Ascending aorta (tissue), 2 donors: ENCODE measurements at regions not wholly inside any gene's neighbourhood (a gene's known extent, or its start where the extent isn't known, plus 50 kb on each side); places are given as distances from the start of the nearest gene placed in this dataset.
A peak's percentile ranks its signal among the peaks of the same experiment; 100 is the strongest.
"Not testable (repeated sequence)": the region's sequence is repeated elsewhere in the genome, so short reads cannot be mapped to it uniquely, and the experiment has no call there.

ENCODE experiments used
- DNase-seq, 2 donors: peaks; one replicate each; pipeline ENCODE4 v3.0.0-alpha.2; 2019; ENCODE audit warnings: low spot score in 2 of 2
- H3K27ac ChIP-seq, 2 donors: fragments of 200-600 bp; sonication (generic); one replicate each; pipeline ENCODE4 v1.5.1; 2016 to 2017; ENCODE audit warnings: mild to moderate bottlenecking in 1 of 2
- H3K27me3 ChIP-seq: fragments of 200-600 bp; sonication (generic); one replicate; pipeline ENCODE4 v1.5.1; 2017
- H3K36me3 ChIP-seq, 2 donors: fragments of 200-600 bp; sonication (generic); one replicate each; pipeline ENCODE4 v1.5.1; 2016
- H3K4me1 ChIP-seq, 2 donors: fragments of 200-600 bp; sonication (generic); one replicate each; pipeline ENCODE4 v1.5.1; 2016 to 2017; ENCODE audit warnings: mild to moderate bottlenecking in 1 of 2
- H3K4me3 ChIP-seq, 2 donors: fragments of 200-600 bp; sonication (generic); one replicate each; pipeline ENCODE4 v1.5.1; 2016 to 2017; ENCODE audit warnings: mild to moderate bottlenecking in 1 of 2
- H3K9me3 ChIP-seq, 2 donors: fragments of 200-600 bp; sonication (generic); one replicate each; pipeline ENCODE4 v1.5.1; 2016
- CTCF ChIP-seq, 3 experiments: fragments of 200-600 bp in 2 of 3; fragments of 450-650 bp in 1 of 3; sonication (generic) in 2 of 3; IDR thresholded peaks; one replicate each; pipeline ENCODE4 v1.5.1; 2016 to 2019; ENCODE audit warnings: antibody characterized with exemption in 3 of 3, mild to moderate bottlenecking in 1 of 3, moderate library complexity in 1 of 3
- intact Hi-C: fragments of 100-400 bp; cut with DNase I; formaldehyde crosslinking; loops from one replicate; pipeline ENCODE4 v1.15.1; 2023

DNA sequence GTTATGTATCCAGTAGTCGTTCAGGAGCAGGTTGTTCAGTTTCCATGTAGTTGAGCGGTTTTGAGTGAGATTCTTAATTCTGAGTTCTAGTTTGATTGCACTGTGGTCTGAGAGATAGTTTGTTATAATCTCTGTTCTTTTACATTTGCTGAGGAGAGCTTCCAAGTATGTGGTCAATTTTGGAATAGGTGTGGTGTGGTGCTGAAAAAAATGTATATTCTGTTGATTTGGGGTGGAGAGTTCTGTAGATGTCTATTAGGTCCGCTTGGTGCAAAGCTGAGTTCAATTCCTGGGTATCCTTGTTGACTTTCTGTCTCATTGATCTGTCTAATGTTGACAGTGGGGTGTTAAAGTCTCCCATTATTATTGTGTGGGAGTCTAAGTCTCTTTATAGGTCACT, 68.6 kb upstream of the IZUMO1R start:
- intact Hi-C loops, H3K27ac ChIP-seq, H3K27me3 ChIP-seq, DNase-seq, H3K4me1 ChIP-seq, H3K36me3 ChIP-seq, H3K4me3 ChIP-seq: not testable (repeated sequence)
- H3K9me3 ChIP-seq = peaks cover 13 to 33% of the 10 kb centered on the region in 2 donors

GRCh38 chr11:94236416-94236815, 68.0 kb upstream of the IZUMO1R start:
- H3K4me3 ChIP-seq, intact Hi-C loops, H3K27ac ChIP-seq, H3K27me3 ChIP-seq, H3K4me1 ChIP-seq, H3K36me3 ChIP-seq, DNase-seq: not testable (repeated sequence)
- H3K9me3 ChIP-seq = peaks cover 13 to 33% of the 10 kb centered on the region in 2 donors

- H3K27ac ChIP-seq, intact Hi-C loops: not testable (repeated sequence)
Observed at GRCh38 chr11:94237447-94238153, 66.8 kb upstream of the IZUMO1R start.

DNA sequence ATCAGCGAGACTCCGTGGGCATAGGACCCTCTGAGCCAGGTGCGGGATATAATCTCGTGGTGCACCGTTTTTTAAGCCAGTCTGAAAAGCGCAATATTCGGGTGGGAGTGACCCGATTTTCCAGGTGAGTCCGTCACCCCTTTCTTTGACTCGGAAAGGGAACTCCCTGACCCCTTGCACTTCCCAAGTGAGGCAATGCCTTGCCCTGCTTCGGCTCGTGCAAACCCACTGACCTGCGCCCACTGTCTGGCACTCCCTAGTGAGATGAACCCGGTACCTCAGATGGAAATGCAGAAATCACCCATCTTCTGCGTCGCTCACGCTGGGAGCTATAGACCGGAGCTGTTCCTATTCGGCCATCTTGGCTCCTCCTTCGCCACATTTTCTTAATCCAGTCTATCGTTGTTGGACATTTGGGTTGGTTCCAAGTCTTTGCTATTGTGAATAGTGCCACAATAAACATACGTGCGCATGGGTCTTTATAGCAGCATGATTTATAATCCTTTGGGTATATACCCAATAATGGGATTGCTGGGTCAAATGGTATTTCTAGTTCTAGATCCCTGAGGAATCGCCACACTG, 66.1 kb upstream of the IZUMO1R start:
- H3K4me1 ChIP-seq, H3K27ac ChIP-seq, H3K4me3 ChIP-seq, intact Hi-C loops, H3K36me3 ChIP-seq, H3K27me3 ChIP-seq: not testable (repeated sequence)
- peak in 1 of 2 donors; percentile 75 for DNase-seq
- H3K9me3 ChIP-seq = peaks cover 13 to 33% of the 10 kb centered on the region in 2 donors

More at GRCh38 chr11:94237447-94238153, 66.8 kb upstream of the IZUMO1R start:
- not testable (repeated sequence) for H3K27me3 ChIP-seq, H3K36me3 ChIP-seq, H3K4me3 ChIP-seq, H3K4me1 ChIP-seq
- DNase-seq = peak in 1 of 2 donors; percentile 74
- H3K9me3 ChIP-seq = peaks cover 13 to 33% of the 10 kb centered on the region in 2 donors

- H3K36me3 ChIP-seq, intact Hi-C loops, H3K4me1 ChIP-seq, H3K27ac ChIP-seq, H3K4me3 ChIP-seq, H3K27me3 ChIP-seq, DNase-seq: not testable (repeated sequence)
- peaks cover 13 to 33% of the 10 kb centered on the region in 2 donors for H3K9me3 ChIP-seq
Observed at GRCh38 chr11:94238774-94239173, 65.6 kb upstream of the IZUMO1R start.

GRCh38 chr11:94241896-94242295, 62.5 kb upstream of the IZUMO1R start:
- TF ChIP-seq CTCF (IDR thresholded peaks at IDR 0.05) = no peak
- no peak overlapping the region for H3K27ac ChIP-seq
- no peaks in the 10 kb centered on the region for H3K27me3 ChIP-seq
- H3K9me3 ChIP-seq = peaks cover 13 to 19% of the 10 kb centered on the region in 2 donors
- intact Hi-C loops = no loop called here
- no peak overlapping the region for H3K4me3 ChIP-seq
- DNase-seq = no peak
- no peaks in the 10 kb centered on the region for H3K4me1 ChIP-seq
- no peaks in the 10 kb centered on the region for H3K36me3 ChIP-seq

DNA sequence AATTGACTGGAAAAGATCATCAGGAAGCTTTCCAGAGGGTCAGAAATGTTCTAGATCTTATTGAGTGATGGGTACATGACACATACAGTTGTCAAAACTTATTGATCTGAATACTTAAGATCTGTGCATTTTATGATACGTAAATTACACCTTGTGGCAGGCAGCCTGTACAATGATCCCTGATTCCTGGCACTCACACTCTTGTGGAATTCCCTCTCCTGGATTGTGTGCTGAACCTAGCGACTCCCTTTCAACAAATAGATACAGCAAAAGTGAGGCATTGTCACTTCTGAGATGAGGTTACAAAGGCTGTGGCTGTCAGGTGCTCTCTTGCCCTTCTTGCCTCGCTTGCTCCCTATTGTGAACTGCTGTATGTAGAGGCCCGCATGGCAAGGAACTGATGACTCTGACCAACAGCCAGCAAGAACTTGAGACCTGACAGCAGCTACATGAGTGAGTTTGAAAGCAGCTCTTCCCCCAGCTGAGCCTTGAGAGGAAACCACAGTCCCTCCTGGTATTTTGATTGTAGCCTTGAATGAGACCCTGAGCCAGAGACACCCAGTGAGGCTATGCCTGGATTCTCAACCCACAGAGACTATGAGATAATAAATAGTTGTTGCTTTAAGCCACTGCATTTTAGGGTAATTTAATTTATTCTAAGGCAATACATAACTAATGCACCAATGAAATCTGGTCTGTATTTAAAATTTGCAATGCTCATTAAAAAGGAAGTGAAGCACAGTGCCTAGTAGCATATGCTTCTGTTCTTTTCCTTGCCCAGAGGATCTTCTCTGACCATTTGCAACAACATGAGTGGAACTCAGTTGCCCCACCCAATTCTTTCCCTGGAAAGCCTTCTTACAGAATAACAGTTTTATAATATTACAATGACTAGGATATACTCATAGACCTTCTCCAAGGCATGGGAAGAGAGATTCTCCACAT, 60.5 kb upstream of the IZUMO1R start:
- no peak overlapping the region for H3K27ac ChIP-seq
- peaks cover 0 to 2% of the 10 kb centered on the region in 2 donors for H3K9me3 ChIP-seq
- intact Hi-C loops = no loop called here
- no peaks in the 10 kb centered on the region for H3K27me3 ChIP-seq
- H3K4me1 ChIP-seq = no peaks in the 10 kb centered on the region
- no peak overlapping the region for H3K4me3 ChIP-seq
- H3K36me3 ChIP-seq = no peaks in the 10 kb centered on the region
- TF ChIP-seq CTCF (IDR thresholded peaks at IDR 0.05) = no peak
- DNase-seq = no peak

DNA sequence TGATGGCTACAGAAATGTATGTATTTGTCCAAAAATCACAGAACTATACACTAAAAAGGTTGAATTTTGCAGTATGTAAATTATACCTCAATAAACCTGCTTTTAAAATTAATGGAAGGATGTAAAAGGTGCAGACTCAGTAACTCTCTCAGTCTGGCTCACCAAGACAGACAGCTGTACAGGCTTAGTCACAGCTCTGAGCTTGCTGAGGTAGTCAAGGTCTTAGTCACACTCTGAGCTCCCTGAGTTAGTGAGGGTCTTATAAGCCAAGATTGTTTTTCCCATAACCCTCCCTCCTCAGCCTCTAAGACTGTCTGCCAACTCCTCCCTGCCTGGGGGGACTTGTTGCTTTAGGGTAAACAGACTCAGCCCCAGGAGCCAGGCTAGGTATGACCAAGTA, 59.3 kb upstream of the IZUMO1R start:
- Histone ChIP-seq H3K27ac (no peak overlapping the region), H3K9me3 (no peaks in the 10 kb centered on the region), H3K27me3 (no peaks in the 10 kb centered on the region), H3K4me1 (no peaks in the 10 kb centered on the region), H3K4me3 (no peak overlapping the region), H3K36me3 (no peaks in the 10 kb centered on the region)
- intact Hi-C loops = no loop called here
- DNase-seq = no peak
- no peak for TF ChIP-seq CTCF (IDR thresholded peaks at IDR 0.05)

DNA sequence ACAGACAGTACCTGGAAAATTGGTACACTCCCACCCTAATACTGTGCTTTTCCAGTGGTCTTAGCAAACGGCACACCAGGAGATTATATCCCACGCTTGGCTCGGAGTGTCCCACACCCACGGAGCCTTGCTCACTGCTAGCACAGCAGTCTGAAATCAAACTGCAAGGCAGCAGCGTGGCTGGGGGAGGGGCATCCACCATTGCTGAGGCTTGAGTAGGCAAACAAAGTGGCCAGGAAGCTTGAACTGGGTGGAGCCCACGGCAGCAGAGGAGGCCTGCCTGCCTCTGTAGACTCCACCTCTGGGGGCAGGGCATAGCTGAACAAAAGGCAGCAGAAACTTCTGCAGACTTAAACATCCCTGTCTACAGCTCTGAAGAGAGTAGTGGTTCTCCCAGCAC, 56.1 kb upstream of the IZUMO1R start:
- intact Hi-C loops, H3K4me3 ChIP-seq, H3K27ac ChIP-seq, H3K9me3 ChIP-seq, H3K27me3 ChIP-seq, H3K4me1 ChIP-seq, DNase-seq, H3K36me3 ChIP-seq: not testable (repeated sequence)
